ENCODE measurements at regions not wholly inside any gene's neighbourhood (a gene's known extent, or its start where the extent isn't known, plus 50 kb on each side); places are given as distances from the start of the nearest gene placed in this dataset.

DNA sequence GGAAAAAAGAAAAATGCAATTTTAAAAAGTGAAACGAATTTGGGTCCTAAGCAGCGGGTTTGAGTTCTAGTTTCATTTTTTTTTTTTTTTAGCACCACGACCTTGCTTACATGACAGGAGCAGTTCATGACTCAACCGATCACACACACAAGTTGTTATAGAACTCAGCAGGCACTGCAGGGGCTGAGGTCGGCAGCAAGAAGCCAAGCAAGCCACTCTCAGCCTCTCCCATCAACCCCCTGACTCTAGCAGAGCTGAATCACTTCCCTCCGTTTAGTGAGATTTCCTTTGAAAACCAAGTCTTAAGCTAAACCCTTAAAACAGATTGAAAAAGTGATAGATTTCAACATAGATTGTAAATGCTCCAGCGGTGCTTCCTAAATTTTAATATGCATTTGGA lies 520.8 kb downstream of the HAPSTR1 start:
- Histone ChIP-seq H2AFZ (peak overlapping the region; percentile 89), H3K4me3 (no peak overlapping the region), H3K79me2 (replicated peaks; ENCODE audit: insufficient read depth) (no peaks in the 10 kb centered on the region), H3K36me3 (ENCODE audit: insufficient read depth) (no peaks in the 10 kb centered on the region), H3K4me1 (ENCODE audit: insufficient read depth) (0 out of 2 replicates have a peak, but pooled peaks cover 5% of the 10 kb centered on the region), H3F3A (replicated peaks; ENCODE audit: low read depth) (no peaks in the 10 kb centered on the region; the same call in 1 of the 2 replicates), H4K20me1 (replicated peaks; ENCODE audit: insufficient read depth) (no peaks in the 10 kb centered on the region), H3K4me2 (no peak overlapping the region), H3K27ac (ENCODE audit: low read depth) (no peak overlapping the region), H3K9me2 (ENCODE audit: insufficient read depth) (peaks cover 9% of the 10 kb centered on the region), H3K27me3 (ENCODE audit: insufficient read depth) (no peaks in the 10 kb centered on the region)
- H3K27me3 Mint-ChIP-seq (ENCODE audit: insufficient read depth, low read depth, poor library complexity), result peaks cover 10% of the 10 kb centered on the region
- no peak for DNase-seq (ENCODE audit: low spot score)
- ATAC-seq, result peak; percentile 60
- peaks cover 10% of the 10 kb centered on the region for H3K4me1 Mint-ChIP-seq
- no peak overlapping the region for H3K4me3 Mint-ChIP-seq
- TF ChIP-seq ZNF114 (CRISPR knock-in tag; IDR thresholded peaks at IDR 0.05) (no peak), CREB1 (CRISPR knock-in tag; IDR thresholded peaks at IDR 0.05; ENCODE audit: low read depth) (no peak)
- TF ChIP-seq, protein P1, sequence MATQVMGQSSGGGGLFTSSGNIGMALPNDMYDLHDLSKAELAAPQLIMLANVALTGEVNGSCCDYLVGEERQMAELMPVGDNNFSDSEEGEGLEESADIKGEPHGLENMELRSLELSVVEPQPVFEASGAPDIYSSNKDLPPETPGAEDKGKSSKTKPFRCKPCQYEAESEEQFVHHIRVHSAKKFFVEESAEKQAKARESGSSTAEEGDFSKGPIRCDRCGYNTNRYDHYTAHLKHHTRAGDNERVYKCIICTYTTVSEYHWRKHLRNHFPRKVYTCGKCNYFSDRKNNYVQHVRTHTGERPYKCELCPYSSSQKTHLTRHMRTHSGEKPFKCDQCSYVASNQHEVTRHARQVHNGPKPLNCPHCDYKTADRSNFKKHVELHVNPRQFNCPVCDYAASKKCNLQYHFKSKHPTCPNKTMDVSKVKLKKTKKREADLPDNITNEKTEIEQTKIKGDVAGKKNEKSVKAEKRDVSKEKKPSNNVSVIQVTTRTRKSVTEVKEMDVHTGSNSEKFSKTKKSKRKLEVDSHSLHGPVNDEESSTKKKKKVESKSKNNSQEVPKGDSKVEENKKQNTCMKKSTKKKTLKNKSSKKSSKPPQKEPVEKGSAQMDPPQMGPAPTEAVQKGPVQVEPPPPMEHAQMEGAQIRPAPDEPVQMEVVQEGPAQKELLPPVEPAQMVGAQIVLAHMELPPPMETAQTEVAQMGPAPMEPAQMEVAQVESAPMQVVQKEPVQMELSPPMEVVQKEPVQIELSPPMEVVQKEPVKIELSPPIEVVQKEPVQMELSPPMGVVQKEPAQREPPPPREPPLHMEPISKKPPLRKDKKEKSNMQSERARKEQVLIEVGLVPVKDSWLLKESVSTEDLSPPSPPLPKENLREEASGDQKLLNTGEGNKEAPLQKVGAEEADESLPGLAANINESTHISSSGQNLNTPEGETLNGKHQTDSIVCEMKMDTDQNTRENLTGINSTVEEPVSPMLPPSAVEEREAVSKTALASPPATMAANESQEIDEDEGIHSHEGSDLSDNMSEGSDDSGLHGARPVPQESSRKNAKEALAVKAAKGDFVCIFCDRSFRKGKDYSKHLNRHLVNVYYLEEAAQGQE (IDR thresholded peaks at IDR 0.05; ENCODE audit: unreplicated experiment), result no peak
- no peaks in the 10 kb centered on the region for H3K36me3 Mint-ChIP-seq (ENCODE audit: low read depth)
- no peaks in the 10 kb centered on the region; the same call in 2 of the 3 replicates for H3K9me3 Mint-ChIP-seq
- peak overlapping the region; percentile 55; the same call in 1 of the 2 replicates for H3K27ac Mint-ChIP-seq

DNA sequence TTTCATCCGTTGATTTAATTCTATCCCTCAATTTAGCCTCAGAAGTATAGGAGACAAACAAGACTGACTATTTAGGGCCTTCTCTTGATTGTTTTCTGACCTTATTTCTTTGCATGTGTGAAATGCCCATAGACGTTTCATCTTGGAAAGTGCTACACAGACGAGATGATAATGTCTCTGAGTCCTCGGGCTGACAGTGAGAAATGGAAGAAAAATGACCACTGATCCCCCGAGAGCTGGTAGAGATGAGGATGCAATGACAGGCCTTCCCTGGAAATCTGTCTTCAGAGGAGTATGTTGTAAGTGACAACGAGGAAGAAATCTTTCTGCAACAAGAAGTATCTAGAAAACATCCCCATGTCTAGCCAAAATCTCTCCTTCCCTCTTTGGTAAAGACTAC lies 522.9 kb downstream of the HAPSTR1 start:
- no peaks in the 10 kb centered on the region for H3K36me3 Mint-ChIP-seq (ENCODE audit: low read depth)
- H3K27me3 Mint-ChIP-seq (ENCODE audit: insufficient read depth, low read depth, poor library complexity), result peaks cover 10% of the 10 kb centered on the region
- H3K4me2 ChIP-seq, result no peak overlapping the region
- H3F3A ChIP-seq (replicated peaks; ENCODE audit: low read depth), result no peaks in the 10 kb centered on the region; the same call in 1 of the 2 replicates
- ATAC-seq, result no peak
- no peaks in the 10 kb centered on the region for H3K36me3 ChIP-seq (ENCODE audit: insufficient read depth)
- no peak for DNase-seq (ENCODE audit: low spot score)
- H3K27ac Mint-ChIP-seq, result no peak overlapping the region
- peaks cover 5% of the 10 kb centered on the region for H3K9me3 Mint-ChIP-seq
- H3K27ac ChIP-seq (ENCODE audit: low read depth), result no peak overlapping the region
- no peak overlapping the region for H3K4me3 Mint-ChIP-seq
- H3K27me3 ChIP-seq (ENCODE audit: insufficient read depth), result no peaks in the 10 kb centered on the region
- TF ChIP-seq JUNB (IDR thresholded peaks at IDR 0.05; ENCODE audit: unreplicated experiment) (no peak), EZH2 (IDR thresholded peaks at IDR 0.05; ENCODE audit: low read depth, unreplicated experiment) (no peak), EZH2phosphoT487 (IDR thresholded peaks at IDR 0.05; ENCODE audit: unreplicated experiment) (no peak), CREB1 (CRISPR knock-in tag; IDR thresholded peaks at IDR 0.05; ENCODE audit: low read depth) (no peak), POLR2AphosphoS5 (IDR thresholded peaks at IDR 0.05; ENCODE audit: low read depth) (no peak), STAT1 (IDR thresholded peaks at IDR 0.05; ENCODE audit: unreplicated experiment) (no peak), ZNF114 (CRISPR knock-in tag; IDR thresholded peaks at IDR 0.05) (no peak), ZNF331 (CRISPR knock-in tag; IDR thresholded peaks at IDR 0.05; ENCODE audit: low read depth) (no peak)
- TF ChIP-seq, protein P2, sequence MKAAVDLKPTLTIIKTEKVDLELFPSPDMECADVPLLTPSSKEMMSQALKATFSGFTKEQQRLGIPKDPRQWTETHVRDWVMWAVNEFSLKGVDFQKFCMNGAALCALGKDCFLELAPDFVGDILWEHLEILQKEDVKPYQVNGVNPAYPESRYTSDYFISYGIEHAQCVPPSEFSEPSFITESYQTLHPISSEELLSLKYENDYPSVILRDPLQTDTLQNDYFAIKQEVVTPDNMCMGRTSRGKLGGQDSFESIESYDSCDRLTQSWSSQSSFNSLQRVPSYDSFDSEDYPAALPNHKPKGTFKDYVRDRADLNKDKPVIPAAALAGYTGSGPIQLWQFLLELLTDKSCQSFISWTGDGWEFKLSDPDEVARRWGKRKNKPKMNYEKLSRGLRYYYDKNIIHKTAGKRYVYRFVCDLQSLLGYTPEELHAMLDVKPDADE (IDR thresholded peaks at IDR 0.05), result no peak
- TF ChIP-seq, protein P3, sequence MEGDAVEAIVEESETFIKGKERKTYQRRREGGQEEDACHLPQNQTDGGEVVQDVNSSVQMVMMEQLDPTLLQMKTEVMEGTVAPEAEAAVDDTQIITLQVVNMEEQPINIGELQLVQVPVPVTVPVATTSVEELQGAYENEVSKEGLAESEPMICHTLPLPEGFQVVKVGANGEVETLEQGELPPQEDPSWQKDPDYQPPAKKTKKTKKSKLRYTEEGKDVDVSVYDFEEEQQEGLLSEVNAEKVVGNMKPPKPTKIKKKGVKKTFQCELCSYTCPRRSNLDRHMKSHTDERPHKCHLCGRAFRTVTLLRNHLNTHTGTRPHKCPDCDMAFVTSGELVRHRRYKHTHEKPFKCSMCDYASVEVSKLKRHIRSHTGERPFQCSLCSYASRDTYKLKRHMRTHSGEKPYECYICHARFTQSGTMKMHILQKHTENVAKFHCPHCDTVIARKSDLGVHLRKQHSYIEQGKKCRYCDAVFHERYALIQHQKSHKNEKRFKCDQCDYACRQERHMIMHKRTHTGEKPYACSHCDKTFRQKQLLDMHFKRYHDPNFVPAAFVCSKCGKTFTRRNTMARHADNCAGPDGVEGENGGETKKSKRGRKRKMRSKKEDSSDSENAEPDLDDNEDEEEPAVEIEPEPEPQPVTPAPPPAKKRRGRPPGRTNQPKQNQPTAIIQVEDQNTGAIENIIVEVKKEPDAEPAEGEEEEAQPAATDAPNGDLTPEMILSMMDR (conservative IDR thresholded peaks at IDR 0.05; ENCODE audit: low read depth in 2 of 2), result no peak
- peak overlapping the region; percentile 25; the same call in 1 of the 2 replicates for H2AFZ ChIP-seq
- no peak overlapping the region for H3K4me3 ChIP-seq
- H3K9me2 ChIP-seq (ENCODE audit: insufficient read depth), result peaks cover 9% of the 10 kb centered on the region
- no peaks in the 10 kb centered on the region for H4K20me1 ChIP-seq (replicated peaks; ENCODE audit: insufficient read depth)
- 0 out of 2 replicates have a peak, but pooled peaks cover 5% of the 10 kb centered on the region for H3K4me1 ChIP-seq (ENCODE audit: insufficient read depth)
- no peaks in the 10 kb centered on the region for H3K79me2 ChIP-seq (replicated peaks; ENCODE audit: insufficient read depth)
- peaks cover 10% of the 10 kb centered on the region for H3K4me1 Mint-ChIP-seq
